ENCODE measurements at regions not wholly inside any gene's neighbourhood (a gene's known extent, or its start where the extent isn't known, plus 50 kb on each side); places are given as distances from the start of the nearest gene placed in this dataset.

DNA sequence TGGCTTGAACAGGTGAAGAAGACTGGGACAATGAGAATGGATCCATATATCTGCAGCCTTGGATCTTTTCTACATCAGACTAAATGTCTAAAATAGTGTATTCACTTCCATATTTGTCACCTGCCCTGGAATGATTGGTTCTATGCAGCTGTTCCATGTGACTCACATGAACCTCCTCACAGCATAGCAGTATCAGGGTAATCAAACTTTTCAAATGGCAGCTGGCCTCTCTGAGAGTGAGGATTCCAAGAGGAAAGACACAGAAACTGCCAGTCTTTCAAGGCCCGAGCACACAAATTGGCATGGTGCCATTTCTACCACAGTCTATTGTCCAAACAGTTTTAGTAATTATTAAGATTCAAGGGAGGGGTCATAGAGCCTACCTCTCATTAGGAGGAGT, 859.3 kb downstream of the BCL11A start:
- TF ChIP-seq MAFK (IDR thresholded peaks at IDR 0.05; ENCODE audit: low read depth, low read length), result no peak
- TF ChIP-seq POU5F1 (IDR thresholded peaks at IDR 0.05; ENCODE audit: low read depth, low read length), result no peak
- TF ChIP-seq JUND (IDR thresholded peaks at IDR 0.05; ENCODE audit: low read length), result no peak
- no peak for TF ChIP-seq CBX5 (IDR thresholded peaks at IDR 0.05; ENCODE audit: low read depth, low read length)
- no peak for TF ChIP-seq POLR2AphosphoS5 (IDR thresholded peaks at IDR 0.05; ENCODE audit: low read depth, low read length)
